Ovary (tissue), 3 donors: ENCODE measurements at regions not wholly inside any gene's neighbourhood (a gene's known extent, or its start where the extent isn't known, plus 50 kb on each side); places are given as distances from the start of the nearest gene placed in this dataset.

Experiments
- POLR2A ChIP-seq: fragments of 450-650 bp; IDR thresholded peaks from one replicate; pipeline ENCODE4 v1.6.1; 2017; ENCODE audit warnings: antibody characterized with exemption, mild to moderate bottlenecking, moderate library complexity
- TF ChIP-seq, protein P1 (sequence below), 3 donors: fragments of 450-650 bp in 2 of 3; fragments of 200-600 bp in 1 of 3; IDR thresholded peaks; one replicate each; pipeline versions ENCODE4 v1.5.1 to v1.8.0; 2016 to 2022; ENCODE audit warnings: antibody characterized with exemption in 3 of 3, mild to moderate bottlenecking in 1 of 3
- donor health status: DM: no; HTN: no; CAD: no.

- TF ChIP-seq, protein P1, sequence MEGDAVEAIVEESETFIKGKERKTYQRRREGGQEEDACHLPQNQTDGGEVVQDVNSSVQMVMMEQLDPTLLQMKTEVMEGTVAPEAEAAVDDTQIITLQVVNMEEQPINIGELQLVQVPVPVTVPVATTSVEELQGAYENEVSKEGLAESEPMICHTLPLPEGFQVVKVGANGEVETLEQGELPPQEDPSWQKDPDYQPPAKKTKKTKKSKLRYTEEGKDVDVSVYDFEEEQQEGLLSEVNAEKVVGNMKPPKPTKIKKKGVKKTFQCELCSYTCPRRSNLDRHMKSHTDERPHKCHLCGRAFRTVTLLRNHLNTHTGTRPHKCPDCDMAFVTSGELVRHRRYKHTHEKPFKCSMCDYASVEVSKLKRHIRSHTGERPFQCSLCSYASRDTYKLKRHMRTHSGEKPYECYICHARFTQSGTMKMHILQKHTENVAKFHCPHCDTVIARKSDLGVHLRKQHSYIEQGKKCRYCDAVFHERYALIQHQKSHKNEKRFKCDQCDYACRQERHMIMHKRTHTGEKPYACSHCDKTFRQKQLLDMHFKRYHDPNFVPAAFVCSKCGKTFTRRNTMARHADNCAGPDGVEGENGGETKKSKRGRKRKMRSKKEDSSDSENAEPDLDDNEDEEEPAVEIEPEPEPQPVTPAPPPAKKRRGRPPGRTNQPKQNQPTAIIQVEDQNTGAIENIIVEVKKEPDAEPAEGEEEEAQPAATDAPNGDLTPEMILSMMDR (IDR thresholded peaks at IDR 0.05): no peak
- TF ChIP-seq POLR2A: no peak
Observed at GRCh38 chr9:119765632-119766175, 396.5 kb upstream of the BRINP1 start.
